HCT116 (cell line): ENCODE measurements at regions not wholly inside any gene's neighbourhood (a gene's known extent, or its start where the extent isn't known, plus 50 kb on each side); places are given as distances from the start of the nearest gene placed in this dataset.

Experiments used
- POLR2A ChIP-seq: IDR thresholded peaks from 2 replicates; pipeline ENCODE4 v1.7.0; 2011; ENCODE audit warnings: borderline replicate concordance; ENCODE audit not compliant: insufficient read depth, insufficient read length; ENCODE audit errors: extremely low read depth
- ZNF274 ChIP-seq: fragments of 200-500 bp; sonication (Bioruptor generic); IDR thresholded peaks from 2 replicates; pipeline ENCODE4 v1.6.1; 2014; ENCODE audit warnings: mild to moderate bottlenecking, low read depth, low read length, inconsistent platforms
- TF ChIP-seq, protein P1 (sequence below), 3 experiments: fragments of 200-600 bp in 1 of 3; sonication (generic) in 1 of 3; IDR thresholded peaks in 2 of 3; conservative IDR thresholded peaks in 1 of 3; 2 replicates each; pipeline ENCODE4 v1.5.1; 2012 to 2017; ENCODE audit warnings: low read depth in 2 of 3, low read length in 2 of 3, antibody characterized with exemption in 1 of 3, borderline replicate concordance in 1 of 3, control low read depth in 1 of 3, mild to moderate bottlenecking in 1 of 3, mixed read lengths in 1 of 3, mixed run types in 1 of 3, moderate library complexity in 1 of 3; ENCODE audit not compliant: insufficient read depth in 1 of 3
- TF ChIP-seq, protein P2 (sequence below): IDR thresholded peaks from 2 replicates; pipeline ENCODE4 v1.6.1; 2012

DNA sequence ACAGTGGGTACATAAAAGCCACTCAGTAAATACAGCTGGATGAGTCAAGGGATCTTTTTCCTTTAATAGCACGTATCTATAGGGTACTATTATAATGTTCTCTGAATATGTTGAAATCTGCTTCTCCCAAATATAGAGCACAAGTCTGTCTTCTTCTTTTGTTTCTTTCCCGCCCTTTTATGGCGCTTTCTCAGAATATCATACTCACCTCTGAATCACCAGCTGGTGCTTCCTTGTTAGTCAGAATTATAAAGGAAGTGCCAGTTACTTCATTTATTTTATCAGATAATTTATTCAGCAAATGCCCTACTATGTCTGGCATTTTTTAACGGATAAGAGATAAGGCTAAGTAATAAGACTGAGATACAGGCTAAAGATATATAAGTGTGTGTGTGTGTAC, 772.9 kb downstream of the SORCS3 start:
- no peak for TF ChIP-seq ZNF274
- TF ChIP-seq, protein P1, sequence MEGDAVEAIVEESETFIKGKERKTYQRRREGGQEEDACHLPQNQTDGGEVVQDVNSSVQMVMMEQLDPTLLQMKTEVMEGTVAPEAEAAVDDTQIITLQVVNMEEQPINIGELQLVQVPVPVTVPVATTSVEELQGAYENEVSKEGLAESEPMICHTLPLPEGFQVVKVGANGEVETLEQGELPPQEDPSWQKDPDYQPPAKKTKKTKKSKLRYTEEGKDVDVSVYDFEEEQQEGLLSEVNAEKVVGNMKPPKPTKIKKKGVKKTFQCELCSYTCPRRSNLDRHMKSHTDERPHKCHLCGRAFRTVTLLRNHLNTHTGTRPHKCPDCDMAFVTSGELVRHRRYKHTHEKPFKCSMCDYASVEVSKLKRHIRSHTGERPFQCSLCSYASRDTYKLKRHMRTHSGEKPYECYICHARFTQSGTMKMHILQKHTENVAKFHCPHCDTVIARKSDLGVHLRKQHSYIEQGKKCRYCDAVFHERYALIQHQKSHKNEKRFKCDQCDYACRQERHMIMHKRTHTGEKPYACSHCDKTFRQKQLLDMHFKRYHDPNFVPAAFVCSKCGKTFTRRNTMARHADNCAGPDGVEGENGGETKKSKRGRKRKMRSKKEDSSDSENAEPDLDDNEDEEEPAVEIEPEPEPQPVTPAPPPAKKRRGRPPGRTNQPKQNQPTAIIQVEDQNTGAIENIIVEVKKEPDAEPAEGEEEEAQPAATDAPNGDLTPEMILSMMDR (IDR thresholded peaks at IDR 0.05 in 2 of 3, conservative IDR thresholded peaks at IDR 0.05 in 1 of 3; ENCODE audit: borderline replicate concordance in 1 of 3, insufficient read depth in 1 of 3, low read depth in 2 of 3, low read length in 2 of 3), result no peak
- TF ChIP-seq POLR2A, result no peak
- TF ChIP-seq, protein P2, sequence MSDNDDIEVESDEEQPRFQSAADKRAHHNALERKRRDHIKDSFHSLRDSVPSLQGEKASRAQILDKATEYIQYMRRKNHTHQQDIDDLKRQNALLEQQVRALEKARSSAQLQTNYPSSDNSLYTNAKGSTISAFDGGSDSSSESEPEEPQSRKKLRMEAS, result no peak
